Upper lobe of left lung (tissue), 4 donors: ENCODE measurements at regions not wholly inside any gene's neighbourhood (a gene's known extent, or its start where the extent isn't known, plus 50 kb on each side); places are given as distances from the start of the nearest gene placed in this dataset.

Experiments
- CTCF ChIP-seq, 6 experiments: fragments of 450-650 bp in 4 of 6; fragments of 200-600 bp in 2 of 6; sonication (generic) in 2 of 6; IDR thresholded peaks; one replicate each; pipeline ENCODE4 v1.5.1; 2016 to 2019; ENCODE audit warnings: antibody characterized with exemption in 6 of 6
- POLR2AphosphoS5 ChIP-seq, 2 donors: sonication (generic); formaldehyde crosslinking; IDR thresholded peaks; one replicate each; pipeline ENCODE4 v1.5.1; 2017; ENCODE audit warnings: antibody characterized with exemption in 2 of 2

GRCh38 chr1:189084811-189085210 is 1392.9 kb downstream of the BRINP3 start:
- TF ChIP-seq CTCF (IDR thresholded peaks at IDR 0.05) (no peak), POLR2AphosphoS5 (IDR thresholded peaks at IDR 0.05) (no peak)
